HG03342 (cell line): ENCODE measurements at regions not wholly inside any gene's neighbourhood (a gene's known extent, or its start where the extent isn't known, plus 50 kb on each side); places are given as distances from the start of the nearest gene placed in this dataset.
A peak's percentile ranks its signal among the peaks of the same experiment; 100 is the strongest.
"Not testable (repeated sequence)": the region's sequence is repeated elsewhere in the genome, so short reads cannot be mapped to it uniquely, and the experiment has no call there.

Source experiments
- ATAC-seq: cut with Tn5 transposase; IDR thresholded peaks from one replicate; pipeline ENCODE4 v1.9.1; 2021; ENCODE audit warnings: mild to moderate bottlenecking, moderate library complexity; ENCODE audit not compliant: unreplicated experiment

DNA sequence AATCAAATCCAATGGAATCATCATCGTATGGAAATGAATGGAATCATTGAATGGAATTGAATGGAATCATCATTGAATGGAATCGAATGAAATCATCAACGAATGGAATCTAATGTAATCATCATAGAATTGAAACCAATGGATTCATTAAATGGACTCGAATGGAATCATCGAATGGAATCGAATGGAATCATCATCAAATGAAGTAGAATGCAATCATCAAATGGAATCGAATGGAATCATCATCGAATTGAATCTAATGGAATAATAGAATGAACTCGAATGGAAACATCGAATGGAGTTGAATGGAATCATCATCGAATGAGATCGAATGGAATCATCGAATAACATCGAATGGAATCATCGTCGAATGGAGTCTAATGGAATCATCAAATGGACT, 232.8 kb downstream of the SHCBP1 start:
- not testable (repeated sequence) for ATAC-seq

- ATAC-seq = not testable (repeated sequence)
Measured at GRCh38 chr16:46387720-46388119, 233.5 kb downstream of the SHCBP1 start.

DNA sequence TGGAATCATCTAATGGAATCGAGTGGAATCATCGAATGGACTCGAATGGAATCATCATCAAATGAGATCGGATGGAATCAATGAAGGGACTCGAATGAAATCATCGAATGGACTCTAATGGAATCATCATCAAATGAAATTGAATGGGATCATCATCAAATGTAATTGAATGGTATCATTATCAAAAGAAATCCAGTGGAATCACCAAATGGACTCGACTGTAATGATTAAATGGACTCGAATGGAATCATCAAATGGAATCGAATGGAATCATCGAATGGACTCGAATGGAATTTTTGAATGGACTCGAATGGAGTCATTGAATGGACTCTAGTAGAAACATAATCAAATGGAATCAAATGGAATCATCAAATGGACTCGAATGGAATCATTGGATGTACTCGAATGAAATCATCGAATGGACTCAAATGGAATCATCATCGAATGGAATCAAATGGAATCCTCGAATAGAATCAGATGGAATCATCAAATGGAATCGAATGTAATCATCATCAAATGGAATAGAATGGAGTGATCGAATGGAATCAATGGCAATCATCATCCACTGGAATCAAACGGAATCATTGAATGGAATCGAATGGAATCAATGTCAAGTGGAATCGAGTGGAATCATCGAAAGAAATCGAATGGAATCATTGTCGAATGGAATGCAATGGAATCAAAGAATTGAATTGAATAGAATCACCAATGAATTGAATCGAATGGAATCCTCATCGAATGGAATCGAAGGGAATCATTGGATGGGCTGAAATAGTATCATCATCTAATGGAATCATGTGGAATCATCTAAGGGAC, 234.2 kb downstream of the SHCBP1 start:
- peak; percentile 10 for ATAC-seq

DNA sequence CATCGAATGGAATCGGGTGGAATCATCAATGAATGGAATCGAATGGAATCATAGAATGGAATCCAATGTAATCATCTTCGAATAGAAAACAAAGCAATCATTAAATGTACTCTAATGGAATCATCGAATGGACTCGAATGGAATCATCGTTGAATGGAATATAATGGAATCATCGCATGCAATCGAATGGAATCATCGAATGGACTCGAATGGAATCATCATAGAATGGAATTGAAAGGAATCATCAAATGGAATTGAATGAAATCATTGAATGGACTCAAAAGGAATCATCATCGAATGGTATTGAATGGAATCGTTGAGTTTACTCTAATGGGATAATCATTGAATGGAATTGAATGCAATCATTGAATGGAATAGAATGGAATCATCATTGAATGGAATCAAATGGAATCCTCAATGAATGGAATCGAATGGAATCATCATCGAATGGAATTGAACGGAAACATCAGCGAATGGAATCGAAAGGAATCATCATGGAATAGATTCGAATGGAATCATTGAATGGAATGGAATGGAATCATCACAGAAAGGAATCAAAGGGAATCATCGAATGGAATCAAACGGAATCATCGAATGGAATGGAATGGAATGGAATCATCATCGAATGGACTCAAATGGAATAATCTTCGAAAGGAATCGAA, 234.9 kb downstream of the SHCBP1 start:
- not testable (repeated sequence) for ATAC-seq

DNA sequence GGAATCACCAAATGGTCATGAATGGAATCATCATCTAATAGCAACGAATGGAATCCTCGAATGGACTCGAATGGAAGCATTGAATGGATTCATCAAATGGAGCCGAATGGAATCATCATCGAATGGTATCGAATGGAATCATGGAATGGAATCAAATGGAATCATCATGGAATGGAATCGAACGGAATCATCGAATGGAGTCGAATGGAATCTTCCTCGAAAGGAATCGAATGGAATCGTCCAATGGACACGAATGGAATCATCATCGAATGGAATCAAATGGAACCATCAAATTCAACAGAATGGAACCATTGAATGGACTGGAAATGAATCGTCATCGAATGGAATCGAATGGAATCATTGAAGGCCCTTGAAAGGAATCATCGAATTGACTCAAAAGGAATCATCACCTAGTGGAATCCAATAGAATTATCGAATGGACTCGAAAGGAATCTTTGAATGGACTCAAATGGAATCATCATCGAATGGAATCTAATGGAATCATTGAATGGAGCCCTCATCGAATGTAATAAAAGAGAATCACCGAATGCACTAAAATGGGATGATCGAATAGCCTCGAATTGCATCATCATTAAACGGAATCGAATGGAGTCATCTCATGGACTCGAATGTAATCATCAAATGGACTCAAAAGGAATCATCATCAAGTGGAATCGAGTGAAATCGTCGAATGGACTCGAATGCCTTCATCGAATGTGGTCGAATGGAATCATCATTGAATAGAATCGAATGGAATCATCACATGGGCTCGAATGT, 236.7 kb downstream of the SHCBP1 start:
- ATAC-seq = not testable (repeated sequence)

DNA sequence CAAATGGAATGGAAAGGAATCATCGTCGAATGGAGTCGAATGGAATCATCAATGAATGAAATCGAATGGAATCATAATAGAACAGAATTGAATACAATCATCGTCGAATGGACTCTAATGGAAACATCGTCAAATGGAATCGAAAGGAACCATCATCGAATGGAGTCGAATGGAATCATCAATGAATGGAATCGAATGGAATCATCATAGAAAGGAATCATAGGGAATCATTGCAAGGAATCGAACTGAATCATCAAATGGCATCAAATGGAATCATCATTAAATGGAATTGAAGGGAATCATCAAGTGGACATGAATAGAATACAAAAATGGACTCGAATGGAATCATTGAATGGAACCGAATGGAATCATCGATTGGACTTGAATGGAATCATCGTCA, 237.6 kb downstream of the SHCBP1 start:
- not testable (repeated sequence) for ATAC-seq

DNA sequence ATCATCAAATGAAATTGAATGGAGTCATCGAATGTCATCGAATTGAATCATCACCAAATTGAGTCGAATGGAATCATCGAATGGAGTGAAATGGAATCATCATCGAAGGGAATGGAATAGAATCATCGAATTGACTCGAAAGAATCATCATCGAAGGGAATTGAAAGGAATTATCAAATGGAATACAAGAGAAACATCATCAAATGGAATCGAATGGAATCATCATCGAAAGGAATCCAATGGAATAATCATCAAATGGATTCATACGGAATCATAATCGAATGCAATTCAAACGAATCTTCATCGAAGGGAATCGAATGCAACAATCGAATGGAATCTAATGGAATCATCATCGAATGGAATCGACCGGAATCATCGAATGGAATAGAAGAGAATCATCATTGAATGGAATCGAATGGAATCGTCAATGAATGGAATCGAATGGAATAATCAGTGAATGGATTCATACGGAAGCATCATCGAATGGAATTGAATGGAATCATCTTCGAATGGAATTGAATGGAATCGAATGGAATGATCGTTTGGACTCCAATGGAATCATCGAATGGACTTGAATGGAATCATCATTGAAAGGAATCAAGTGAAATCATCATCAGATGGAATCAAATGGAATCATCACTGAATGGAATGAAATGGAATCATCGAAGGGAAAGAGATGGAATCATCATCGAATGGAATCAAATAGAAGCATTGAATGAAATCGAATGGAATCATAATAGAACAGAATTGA, 238.2 kb downstream of the SHCBP1 start:
- ATAC-seq = not testable (repeated sequence)

DNA sequence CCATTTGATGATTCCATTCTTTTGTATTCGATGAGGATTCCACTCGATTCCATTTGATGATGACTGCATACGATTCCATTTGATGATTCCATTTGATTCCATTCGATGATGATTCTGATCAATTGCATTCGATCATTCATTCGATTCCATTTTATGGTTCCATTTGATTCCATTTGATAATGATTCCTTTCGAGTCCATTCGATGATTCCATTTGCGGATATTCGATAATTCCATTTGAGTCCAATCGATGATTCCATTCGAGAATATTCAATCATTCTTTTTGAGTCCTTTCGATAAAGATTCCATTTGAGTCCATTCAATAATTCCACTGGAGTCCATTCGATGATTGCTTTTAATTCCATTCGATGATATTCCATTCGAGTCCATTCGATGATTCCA, 239.1 kb downstream of the SHCBP1 start:
- ATAC-seq = not testable (repeated sequence)

DNA sequence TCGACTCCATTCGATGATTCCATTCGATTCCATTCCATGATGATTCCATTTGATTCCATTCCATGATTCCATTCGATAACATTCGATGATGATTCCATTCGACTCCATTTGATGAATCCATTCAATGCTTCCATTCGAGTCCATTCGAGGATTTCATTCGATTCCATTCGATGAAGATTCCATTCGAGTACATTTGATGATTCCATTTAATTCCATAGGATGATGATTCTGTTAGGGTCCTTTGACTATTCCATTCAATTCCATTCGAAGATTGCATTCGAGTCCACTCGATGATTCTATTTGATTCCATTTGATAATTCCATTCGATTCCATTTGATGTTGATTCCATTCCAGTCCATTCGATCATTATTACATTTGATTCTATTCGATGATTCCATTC, 239.8 kb downstream of the SHCBP1 start:
- ATAC-seq = not testable (repeated sequence)
